Nephron progenitor cell (in vitro differentiated cells): ENCODE measurements at regions not wholly inside any gene's neighbourhood (a gene's known extent, or its start where the extent isn't known, plus 50 kb on each side); places are given as distances from the start of the nearest gene placed in this dataset.

Source experiments
- DNase-seq: peaks from one replicate; pipeline ENCODE4 v3.0.0; 2021
- H3K27ac Mint-ChIP-seq: 2 replicates; pipeline ENCODE4 v1.8.0; 2021; ENCODE audit warnings: mild to moderate bottlenecking, moderate library complexity, mixed read lengths
- H3K27me3 Mint-ChIP-seq: 2 replicates; pipeline ENCODE4 v1.8.0; 2021; ENCODE audit warnings: mild to moderate bottlenecking, low read depth, mixed read lengths; ENCODE audit not compliant: poor library complexity
- H3K36me3 Mint-ChIP-seq: 2 replicates; pipeline ENCODE4 v1.8.0; 2021; ENCODE audit warnings: low read depth, mixed read lengths
- H3K4me1 Mint-ChIP-seq: 2 replicates; pipeline ENCODE4 v1.8.0; 2021; ENCODE audit warnings: mixed read lengths
- H3K4me3 Mint-ChIP-seq: 2 replicates; pipeline ENCODE4 v1.8.0; 2021; ENCODE audit warnings: mild to moderate bottlenecking, moderate library complexity, mixed read lengths
- H3K9me3 Mint-ChIP-seq: 2 replicates; pipeline ENCODE4 v1.8.0; 2021; ENCODE audit warnings: mild to moderate bottlenecking, moderate library complexity, mixed read lengths
- TF ChIP-seq, protein P1 (sequence below): fragments of 200-600 bp; sonication (generic); IDR thresholded peaks from 2 replicates; pipeline ENCODE4 v1.5.0; 2021; ENCODE audit warnings: antibody characterized with exemption

DNA sequence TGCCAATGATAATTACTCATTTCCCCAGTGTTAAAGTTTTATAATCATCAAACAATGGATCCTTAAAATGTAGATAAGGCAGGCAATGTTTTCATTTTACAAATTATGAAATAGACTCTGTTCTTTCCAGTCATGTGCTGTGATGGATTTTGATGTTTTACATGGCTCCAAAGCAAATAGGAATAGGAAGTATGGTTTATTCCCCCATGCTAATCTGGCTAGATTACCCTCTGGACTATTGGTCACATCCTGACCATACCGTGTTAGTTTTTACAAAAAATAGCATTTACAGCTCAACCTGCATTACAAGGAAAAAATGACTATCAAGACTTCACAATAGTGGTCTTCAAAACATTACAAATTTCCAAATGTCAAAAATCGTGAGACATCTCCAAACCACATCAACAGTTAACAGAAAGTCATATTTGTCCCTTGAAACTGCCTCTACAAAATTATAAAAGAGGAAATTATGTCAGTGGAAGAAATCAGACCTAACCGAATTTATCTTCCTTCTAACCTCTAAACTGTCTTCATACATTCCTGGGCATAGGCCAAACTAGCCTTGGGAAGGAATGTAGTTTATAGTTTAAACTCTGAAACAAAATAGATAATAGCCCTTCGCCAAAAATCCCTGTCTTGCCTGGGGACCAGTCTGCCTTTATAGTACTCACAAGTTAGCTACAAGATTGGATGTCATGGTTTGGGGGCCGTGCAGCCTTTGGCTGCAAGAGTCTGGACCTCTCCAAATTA lies 1941.2 kb upstream of the CELF4 start:
- Mint-ChIP-seq H3K4me3 (no peak overlapping the region), H3K4me1 (peaks cover 11% of the 10 kb centered on the region), H3K27me3 (no peaks in the 10 kb centered on the region), H3K27ac (no peak overlapping the region), H3K9me3 (no peaks in the 10 kb centered on the region), H3K36me3 (no peaks in the 10 kb centered on the region)
- TF ChIP-seq, protein P1, sequence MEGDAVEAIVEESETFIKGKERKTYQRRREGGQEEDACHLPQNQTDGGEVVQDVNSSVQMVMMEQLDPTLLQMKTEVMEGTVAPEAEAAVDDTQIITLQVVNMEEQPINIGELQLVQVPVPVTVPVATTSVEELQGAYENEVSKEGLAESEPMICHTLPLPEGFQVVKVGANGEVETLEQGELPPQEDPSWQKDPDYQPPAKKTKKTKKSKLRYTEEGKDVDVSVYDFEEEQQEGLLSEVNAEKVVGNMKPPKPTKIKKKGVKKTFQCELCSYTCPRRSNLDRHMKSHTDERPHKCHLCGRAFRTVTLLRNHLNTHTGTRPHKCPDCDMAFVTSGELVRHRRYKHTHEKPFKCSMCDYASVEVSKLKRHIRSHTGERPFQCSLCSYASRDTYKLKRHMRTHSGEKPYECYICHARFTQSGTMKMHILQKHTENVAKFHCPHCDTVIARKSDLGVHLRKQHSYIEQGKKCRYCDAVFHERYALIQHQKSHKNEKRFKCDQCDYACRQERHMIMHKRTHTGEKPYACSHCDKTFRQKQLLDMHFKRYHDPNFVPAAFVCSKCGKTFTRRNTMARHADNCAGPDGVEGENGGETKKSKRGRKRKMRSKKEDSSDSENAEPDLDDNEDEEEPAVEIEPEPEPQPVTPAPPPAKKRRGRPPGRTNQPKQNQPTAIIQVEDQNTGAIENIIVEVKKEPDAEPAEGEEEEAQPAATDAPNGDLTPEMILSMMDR, result no peak
- no peak for DNase-seq

DNA sequence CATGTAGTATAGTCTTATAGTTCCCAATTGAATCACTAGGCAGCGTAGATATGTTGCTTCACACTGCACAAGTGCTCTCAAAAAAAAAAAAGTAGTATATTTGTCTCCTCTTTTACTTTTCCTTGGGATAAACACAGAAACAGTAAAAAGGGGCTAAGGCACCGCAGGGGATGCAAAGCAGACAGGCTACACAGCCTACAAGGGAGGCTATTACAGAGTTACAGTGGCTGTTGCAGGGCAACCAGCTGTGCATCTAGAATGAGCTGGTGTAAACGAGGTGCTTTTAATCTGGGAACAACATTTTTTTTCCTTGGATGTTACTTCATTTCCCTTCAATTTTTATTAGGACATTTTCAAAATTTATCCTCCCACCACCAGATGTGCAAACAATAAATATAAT lies 1934.7 kb upstream of the CELF4 start:
- Mint-ChIP-seq H3K4me1 (peaks cover 41% of the 10 kb centered on the region), H3K36me3 (peaks cover 23% of the 10 kb centered on the region), H3K27me3 (no peaks in the 10 kb centered on the region), H3K9me3 (peaks cover 26% of the 10 kb centered on the region), H3K4me3 (no peak overlapping the region), H3K27ac (peak overlapping the region; percentile 85)
- DNase-seq, result no peak
- TF ChIP-seq, protein P1, result no peak

DNA sequence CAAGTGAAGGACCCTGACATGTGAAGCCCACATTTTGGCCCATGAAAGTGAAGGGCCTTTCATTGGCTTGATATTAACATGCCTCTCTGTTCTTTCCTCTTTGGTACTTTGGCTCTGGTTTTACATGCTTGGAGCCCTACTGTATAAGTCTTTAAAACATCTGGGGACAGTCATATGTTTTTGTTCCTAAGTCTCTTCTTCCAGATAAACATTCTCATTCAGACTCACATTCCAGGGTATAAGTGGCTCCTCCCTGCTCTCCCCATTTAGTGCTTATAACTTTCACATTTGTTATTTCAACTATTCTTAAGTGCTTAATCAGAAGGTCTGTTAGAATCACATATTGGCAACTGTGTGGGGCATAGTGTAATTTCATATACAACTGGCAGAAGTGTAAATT lies 1932.2 kb upstream of the CELF4 start:
- DNase-seq, result no peak
- peaks cover 26% of the 10 kb centered on the region for H3K9me3 Mint-ChIP-seq
- TF ChIP-seq, protein P1, result no peak
- H3K4me1 Mint-ChIP-seq, result peaks cover 47% of the 10 kb centered on the region
- H3K4me3 Mint-ChIP-seq, result no peak overlapping the region
- peaks cover 23% of the 10 kb centered on the region for H3K36me3 Mint-ChIP-seq
- H3K27ac Mint-ChIP-seq, result no peak overlapping the region
- H3K27me3 Mint-ChIP-seq, result no peaks in the 10 kb centered on the region

DNA sequence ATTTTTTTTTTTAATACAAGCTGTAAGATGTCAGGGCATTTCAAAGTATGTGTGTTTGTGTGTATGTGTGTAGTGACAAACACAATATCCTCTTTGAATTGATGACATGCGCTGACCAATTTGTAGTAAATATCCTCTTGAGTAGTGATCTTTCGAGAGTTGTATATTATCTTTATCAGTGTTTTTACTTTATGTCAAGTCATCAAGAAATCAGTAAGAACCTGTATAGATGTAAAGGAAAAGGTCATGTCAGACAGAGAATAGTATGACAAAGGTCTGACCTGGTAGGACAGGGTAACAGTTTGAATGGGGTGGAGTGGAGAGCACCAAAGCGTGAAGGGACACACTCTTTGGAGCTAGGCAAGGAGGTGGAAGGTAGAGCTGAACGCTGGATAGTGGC lies 1931.4 kb upstream of the CELF4 start:
- no peak overlapping the region for H3K27ac Mint-ChIP-seq
- no peaks in the 10 kb centered on the region for H3K27me3 Mint-ChIP-seq
- TF ChIP-seq, protein P1, result no peak

GRCh38 chr18:39494211-39494896 lies 1928.8 kb upstream of the CELF4 start:
- TF ChIP-seq, protein P1, result no peak
- Mint-ChIP-seq H3K36me3 (peaks cover 41% of the 10 kb centered on the region), H3K27me3 (no peaks in the 10 kb centered on the region), H3K9me3 (peaks cover 40% of the 10 kb centered on the region), H3K4me1 (peaks cover 36% of the 10 kb centered on the region), H3K4me3 (no peak overlapping the region), H3K27ac (no peak overlapping the region)
- DNase-seq, result no peak

More for the DNA sequence above, 1931.4 kb upstream of the CELF4 start:
- DNase-seq, result no peak
- peaks cover 44% of the 10 kb centered on the region for H3K4me1 Mint-ChIP-seq
- peaks cover 30% of the 10 kb centered on the region for H3K36me3 Mint-ChIP-seq
- no peak overlapping the region for H3K4me3 Mint-ChIP-seq
- peaks cover 30% of the 10 kb centered on the region for H3K9me3 Mint-ChIP-seq

DNA sequence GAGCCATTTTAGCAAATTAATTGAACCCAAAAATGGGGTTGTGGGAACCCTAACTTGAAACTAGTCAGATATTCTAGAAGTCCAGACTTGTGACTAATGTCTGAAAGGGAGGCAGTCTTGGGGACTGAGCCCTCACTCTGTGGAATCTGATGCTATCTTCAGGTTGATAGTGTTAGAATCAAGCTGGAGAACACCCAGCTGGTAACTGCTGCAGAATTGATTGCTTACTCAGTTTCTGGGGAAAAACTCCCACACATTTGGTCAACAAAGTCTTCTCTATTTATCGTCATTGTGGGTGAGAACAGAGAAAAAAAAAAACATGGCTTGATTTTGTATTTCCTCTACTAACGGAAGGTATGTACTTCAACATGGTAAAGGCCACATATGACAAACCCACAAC lies 1925.8 kb upstream of the CELF4 start:
- H3K27ac Mint-ChIP-seq, result peak overlapping the region; percentile 62
- no peak for DNase-seq
- TF ChIP-seq, protein P1, result no peak
- H3K27me3 Mint-ChIP-seq, result no peaks in the 10 kb centered on the region
- H3K4me1 Mint-ChIP-seq, result peaks cover 51% of the 10 kb centered on the region
- peaks cover 15% of the 10 kb centered on the region for H3K9me3 Mint-ChIP-seq
- H3K4me3 Mint-ChIP-seq, result no peak overlapping the region
- H3K36me3 Mint-ChIP-seq, result peaks cover 19% of the 10 kb centered on the region
